Vagina (tissue), 2 donors: ENCODE measurements at regions not wholly inside any gene's neighbourhood (a gene's known extent, or its start where the extent isn't known, plus 50 kb on each side); places are given as distances from the start of the nearest gene placed in this dataset.

Experiments
- POLR2A ChIP-seq, 2 donors: fragments of 450-650 bp; IDR thresholded peaks; one replicate each; pipeline ENCODE4 v1.6.1; 2017; ENCODE audit warnings: antibody characterized with exemption in 2 of 2, mild to moderate bottlenecking in 2 of 2, moderate library complexity in 2 of 2
- TF ChIP-seq, protein P1 (sequence below), 3 experiments: fragments of 450-650 bp in 2 of 3; fragments of 200-600 bp in 1 of 3; sonication (generic) in 1 of 3; IDR thresholded peaks; one replicate each; pipeline ENCODE4 v1.5.1; 2017 to 2019; ENCODE audit warnings: antibody characterized with exemption in 3 of 3, mild to moderate bottlenecking in 2 of 3, moderate library complexity in 2 of 3

DNA sequence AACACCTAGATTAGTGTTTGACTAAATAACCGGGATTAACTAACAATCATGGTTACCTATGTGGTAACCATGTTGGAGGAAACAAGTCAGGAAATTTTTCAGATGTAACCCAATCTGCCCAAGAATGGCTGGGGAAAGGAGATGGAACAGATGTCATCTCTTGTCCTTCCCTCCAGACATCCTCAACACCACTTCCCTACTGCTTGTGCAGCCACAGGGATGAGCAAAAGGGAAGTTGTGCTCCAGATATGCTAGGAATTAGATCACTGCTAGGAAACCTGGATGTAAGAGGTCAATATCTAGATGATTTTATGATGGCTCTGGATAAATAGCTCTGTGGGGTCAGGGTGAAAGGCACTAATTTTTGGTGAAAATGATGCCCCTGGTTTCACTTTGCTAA is 61.3 kb upstream of the ELL2 start:
- TF ChIP-seq, protein P1, sequence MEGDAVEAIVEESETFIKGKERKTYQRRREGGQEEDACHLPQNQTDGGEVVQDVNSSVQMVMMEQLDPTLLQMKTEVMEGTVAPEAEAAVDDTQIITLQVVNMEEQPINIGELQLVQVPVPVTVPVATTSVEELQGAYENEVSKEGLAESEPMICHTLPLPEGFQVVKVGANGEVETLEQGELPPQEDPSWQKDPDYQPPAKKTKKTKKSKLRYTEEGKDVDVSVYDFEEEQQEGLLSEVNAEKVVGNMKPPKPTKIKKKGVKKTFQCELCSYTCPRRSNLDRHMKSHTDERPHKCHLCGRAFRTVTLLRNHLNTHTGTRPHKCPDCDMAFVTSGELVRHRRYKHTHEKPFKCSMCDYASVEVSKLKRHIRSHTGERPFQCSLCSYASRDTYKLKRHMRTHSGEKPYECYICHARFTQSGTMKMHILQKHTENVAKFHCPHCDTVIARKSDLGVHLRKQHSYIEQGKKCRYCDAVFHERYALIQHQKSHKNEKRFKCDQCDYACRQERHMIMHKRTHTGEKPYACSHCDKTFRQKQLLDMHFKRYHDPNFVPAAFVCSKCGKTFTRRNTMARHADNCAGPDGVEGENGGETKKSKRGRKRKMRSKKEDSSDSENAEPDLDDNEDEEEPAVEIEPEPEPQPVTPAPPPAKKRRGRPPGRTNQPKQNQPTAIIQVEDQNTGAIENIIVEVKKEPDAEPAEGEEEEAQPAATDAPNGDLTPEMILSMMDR (IDR thresholded peaks at IDR 0.05): no peak
- TF ChIP-seq POLR2A (IDR thresholded peaks at IDR 0.05): no peak
